ENCODE measurements at regions not wholly inside any gene's neighbourhood (a gene's known extent, or its start where the extent isn't known, plus 50 kb on each side); places are given as distances from the start of the nearest gene placed in this dataset.

GRCh38 chr17:34761646-34762045 lies 182.3 kb downstream of the TMEM132E start:
- TF ChIP-seq CTCF (IDR thresholded peaks at IDR 0.05; ENCODE audit: low read depth, low read length, missing control alignments) = no peak
- H3K4me3 ChIP-seq (ENCODE audit: low read depth, low read length) = no peak overlapping the region
- DNase-seq (ENCODE audit: low read depth) = no peak

DNA sequence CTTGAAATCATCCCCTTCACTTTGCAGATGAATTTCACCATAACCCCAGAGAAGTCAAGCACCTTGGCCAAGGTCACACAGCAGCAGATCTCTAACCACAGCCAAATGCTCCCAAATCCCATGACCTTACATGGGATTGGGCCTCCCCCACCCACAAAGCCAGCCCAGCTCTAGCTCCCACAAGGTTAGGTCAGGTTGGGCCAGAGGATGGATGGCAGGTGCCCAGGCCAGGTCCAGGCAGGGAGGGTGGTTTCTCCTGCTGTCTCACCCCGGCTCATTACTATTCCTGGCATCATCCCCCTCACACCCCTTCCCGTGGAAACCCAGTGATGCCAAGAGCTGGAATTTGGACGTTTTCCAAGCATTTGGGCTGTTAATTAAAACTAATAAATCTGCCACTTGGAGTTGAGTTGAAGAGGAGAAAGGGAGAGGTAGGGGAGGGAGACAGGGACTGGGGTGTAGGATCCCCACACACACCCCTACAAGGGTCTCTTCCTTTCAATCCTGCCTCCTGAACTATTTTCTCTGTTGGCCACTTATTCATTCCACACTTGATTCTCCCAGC lies 181.6 kb downstream of the TMEM132E start:
- TF ChIP-seq CTCF (IDR thresholded peaks at IDR 0.05; ENCODE audit: low read depth, low read length, missing control alignments) = no peak
- H3K4me3 ChIP-seq (ENCODE audit: low read depth, low read length) = no peak overlapping the region
- DNase-seq (ENCODE audit: low read depth) = no peak

GRCh38 chr17:34758718-34759117 lies 179.3 kb downstream of the TMEM132E start:
- no peak overlapping the region for H3K4me3 ChIP-seq (ENCODE audit: low read depth, low read length)
- TF ChIP-seq CTCF (IDR thresholded peaks at IDR 0.05; ENCODE audit: low read depth, low read length, missing control alignments) = no peak
- no peak for DNase-seq (ENCODE audit: low read depth)

DNA sequence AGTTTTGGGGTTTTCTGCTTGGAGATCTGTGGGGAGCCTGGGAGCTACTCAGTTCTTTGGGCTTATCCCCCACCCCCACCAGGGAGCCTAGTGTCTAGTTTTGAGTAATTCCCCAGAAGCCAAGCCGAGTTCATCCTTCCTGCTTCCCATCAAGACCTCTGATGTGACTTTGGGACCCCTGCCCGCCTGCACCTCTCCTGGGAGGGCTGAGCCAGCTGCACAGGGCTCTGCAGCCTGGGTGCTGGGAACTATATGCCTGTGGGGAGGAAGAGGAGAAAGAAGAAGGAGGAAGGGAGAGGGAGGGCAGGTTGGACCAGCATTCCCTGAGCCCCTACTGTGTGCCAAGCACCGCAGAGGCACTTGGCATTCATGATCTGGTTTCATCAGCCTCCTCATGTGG lies 178.9 kb downstream of the TMEM132E start:
- DNase-seq (ENCODE audit: low read depth) = no peak
- no peak overlapping the region for H3K4me3 ChIP-seq (ENCODE audit: low read depth, low read length)
- TF ChIP-seq CTCF (IDR thresholded peaks at IDR 0.05; ENCODE audit: low read depth, low read length, missing control alignments) = no peak

GRCh38 chr17:34757611-34758010 lies 178.2 kb downstream of the TMEM132E start:
- TF ChIP-seq CTCF (IDR thresholded peaks at IDR 0.05; ENCODE audit: low read depth, low read length, missing control alignments) = no peak
- no peak for DNase-seq (ENCODE audit: low read depth)
- H3K4me3 ChIP-seq (ENCODE audit: low read depth, low read length) = no peak overlapping the region

DNA sequence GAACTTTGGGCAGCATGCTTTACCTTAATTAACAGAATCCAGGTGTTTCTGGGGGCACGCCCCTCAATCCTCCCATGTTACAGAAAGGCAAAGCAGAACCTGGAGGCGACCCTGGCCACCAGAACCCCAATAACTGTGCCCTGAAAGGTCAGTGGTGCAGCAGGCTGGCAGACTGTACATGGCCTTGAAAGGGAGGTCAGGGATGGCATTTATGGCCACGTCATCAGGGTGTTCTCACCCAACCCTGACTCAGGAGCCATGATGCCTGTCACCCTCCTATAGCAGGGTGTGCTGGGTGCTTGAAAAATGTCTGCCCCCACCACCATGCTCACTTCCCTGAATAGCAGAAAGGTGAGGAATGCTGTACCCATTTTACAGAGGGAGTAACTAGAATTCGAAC lies 177.7 kb downstream of the TMEM132E start:
- TF ChIP-seq CTCF (IDR thresholded peaks at IDR 0.05; ENCODE audit: low read depth, low read length, missing control alignments) = no peak
- DNase-seq (ENCODE audit: low read depth) = no peak
- no peak overlapping the region for H3K4me3 ChIP-seq (ENCODE audit: low read depth, low read length)

GRCh38 chr17:34756637-34757021 lies 177.2 kb downstream of the TMEM132E start:
- H3K4me3 ChIP-seq (ENCODE audit: low read depth, low read length) = no peak overlapping the region
- no peak for DNase-seq (ENCODE audit: low read depth)
- no peak for TF ChIP-seq CTCF (IDR thresholded peaks at IDR 0.05; ENCODE audit: low read depth, low read length, missing control alignments)

Data from GM12864 (cell line).